GM12874 (cell line): ENCODE measurements at regions not wholly inside any gene's neighbourhood (a gene's known extent, or its start where the extent isn't known, plus 50 kb on each side); places are given as distances from the start of the nearest gene placed in this dataset.

Experiments used
- CTCF ChIP-seq: IDR thresholded peaks from 2 replicates; pipeline ENCODE4 v1.5.1; 2011; ENCODE audit warnings: low read depth, mild to moderate bottlenecking, control low read depth, low read length, moderate library complexity; ENCODE audit not compliant: insufficient read depth

- TF ChIP-seq CTCF, result no peak
These were observed 1216.4 kb upstream of the GBE1 start for GRCh38 chr3:82977871-82978270.

- TF ChIP-seq CTCF, result no peak
These were observed 1212.3 kb upstream of the GBE1 start for GRCh38 chr3:82973791-82974190.

GRCh38 chr3:82960379-82960778, 1198.9 kb upstream of the GBE1 start:
- no peak for TF ChIP-seq CTCF

- no peak for TF ChIP-seq CTCF
These were observed 1196.3 kb upstream of the GBE1 start for GRCh38 chr3:82957696-82958095.

GRCh38 chr3:82957079-82957478, 1195.6 kb upstream of the GBE1 start:
- no peak for TF ChIP-seq CTCF

- TF ChIP-seq CTCF, result no peak
These were observed 1193.0 kb upstream of the GBE1 start for GRCh38 chr3:82954486-82954885.

GRCh38 chr3:82942041-82942440, 1180.6 kb upstream of the GBE1 start:
- TF ChIP-seq CTCF, result no peak

GRCh38 chr3:82940124-82940523, 1178.7 kb upstream of the GBE1 start:
- no peak for TF ChIP-seq CTCF
